ENCODE measurements at regions not wholly inside any gene's neighbourhood (a gene's known extent, or its start where the extent isn't known, plus 50 kb on each side); places are given as distances from the start of the nearest gene placed in this dataset.

DNA sequence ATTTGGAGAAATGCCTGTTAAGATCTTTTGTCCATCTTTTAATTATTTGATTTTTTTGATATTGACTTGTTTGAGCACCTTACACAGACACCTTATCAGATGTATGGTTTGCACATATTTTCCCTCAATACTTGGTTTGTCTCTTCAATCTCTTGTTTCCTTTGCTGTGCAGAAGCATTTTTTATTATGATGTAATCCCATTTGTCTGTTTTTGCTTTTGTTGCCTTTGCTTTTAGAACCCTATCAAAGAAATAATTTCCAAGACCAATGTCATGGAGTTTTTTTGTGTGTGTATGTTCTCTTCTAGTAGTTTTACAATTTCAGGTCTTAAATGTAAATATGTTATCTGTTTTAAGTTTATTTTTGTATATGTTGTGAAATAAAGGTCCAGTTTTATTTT, 73.9 kb downstream of the HTR1B start:
- H3K9me3 ChIP-seq = no peaks in the 10 kb centered on the region
- H3K36me3 ChIP-seq (ENCODE audit: control insufficient read depth, insufficient read depth, low read length) = no peaks in the 10 kb centered on the region
- peaks cover 12% of the 10 kb centered on the region for H3K9me3 Mint-ChIP-seq (ENCODE audit: unreplicated experiment)
- DNase-seq = no peak
- H3K4me3 ChIP-seq (ENCODE audit: low read depth, low read length) = no peak overlapping the region
- H3K27me3 Mint-ChIP-seq (ENCODE audit: insufficient read depth, unreplicated experiment) = no peaks in the 10 kb centered on the region
- no peak for TF ChIP-seq CTCF (IDR thresholded peaks at IDR 0.05; ENCODE audit: insufficient read depth in 1 of 2, low read depth in 1 of 2, low read length in 1 of 2, severe bottlenecking in 1 of 2, unreplicated experiment in 1 of 2)
- H3K27me3 ChIP-seq (replicated peaks; ENCODE audit: control insufficient read depth, insufficient read depth, low read length) = no peaks in the 10 kb centered on the region
- H3K36me3 Mint-ChIP-seq (ENCODE audit: insufficient read depth, unreplicated experiment) = no peaks in the 10 kb centered on the region
- H3K4me3 Mint-ChIP-seq (ENCODE audit: unreplicated experiment) = no peak overlapping the region
- ChIA-PET CTCF (no interaction called here), POLR2A (no interaction called here)
- no peak overlapping the region for H3K27ac Mint-ChIP-seq (ENCODE audit: unreplicated experiment)
- H3K4me1 Mint-ChIP-seq (ENCODE audit: low read depth, unreplicated experiment) = no peaks in the 10 kb centered on the region
- no TSS peak for BruUV-seq (replicated peaks)
- intact Hi-C loops (cut with micrococcal nuclease; ENCODE audit: unreplicated experiment) = no loop called here
- no peaks in the 10 kb centered on the region for H3K4me1 ChIP-seq

- no peaks in the 10 kb centered on the region for H3K27me3 Mint-ChIP-seq (ENCODE audit: insufficient read depth, unreplicated experiment)
- H3K9me3 ChIP-seq = peaks cover 8% of the 10 kb centered on the region; the same call in 1 of the 2 replicates
- no peaks in the 10 kb centered on the region for H3K27me3 ChIP-seq (replicated peaks; ENCODE audit: control insufficient read depth, insufficient read depth, low read length)
- DNase-seq = peak; percentile 74 to 81
- TF ChIP-seq CTCF (IDR thresholded peaks at IDR 0.05; ENCODE audit: insufficient read depth in 1 of 2, low read depth in 1 of 2, low read length in 1 of 2, severe bottlenecking in 1 of 2, unreplicated experiment in 1 of 2) = no peak
- H3K9me3 Mint-ChIP-seq (ENCODE audit: unreplicated experiment) = peaks cover 46% of the 10 kb centered on the region
- H3K27ac Mint-ChIP-seq (ENCODE audit: unreplicated experiment) = peak overlapping the region; percentile 53
- ChIA-PET POLR2A (no interaction called here), CTCF (no interaction called here)
- intact Hi-C loops (cut with micrococcal nuclease; ENCODE audit: unreplicated experiment) = loop anchor here (1.0 to 2.0 kb wide), 2 partner anchors 20 to 90 kb away; no protein-coding TSS in a partner anchor
- H3K36me3 ChIP-seq (ENCODE audit: control insufficient read depth, insufficient read depth, low read length) = no peaks in the 10 kb centered on the region
- H3K4me1 ChIP-seq = peaks cover 15% of the 10 kb centered on the region
- no peak overlapping the region for H3K4me3 ChIP-seq (ENCODE audit: low read depth, low read length)
- no TSS peak for BruUV-seq (replicated peaks)
- H3K4me3 Mint-ChIP-seq (ENCODE audit: unreplicated experiment) = no peak overlapping the region
- peaks cover 6% of the 10 kb centered on the region for H3K36me3 Mint-ChIP-seq (ENCODE audit: insufficient read depth, unreplicated experiment)
- peaks cover 19% of the 10 kb centered on the region for H3K4me1 Mint-ChIP-seq (ENCODE audit: low read depth, unreplicated experiment)
These were observed 80.3 kb downstream of the HTR1B start for GRCh38 chr6:77383026-77383425.

- ChIA-PET POLR2A (no interaction called here), CTCF (no interaction called here)
- H3K9me3 ChIP-seq = no peaks in the 10 kb centered on the region
- no peak for DNase-seq
- peaks cover 13% of the 10 kb centered on the region; the same call in 1 of the 2 replicates for H3K4me1 ChIP-seq
- no peak for TF ChIP-seq CTCF (IDR thresholded peaks at IDR 0.05; ENCODE audit: insufficient read depth in 1 of 2, low read depth in 1 of 2, low read length in 1 of 2, severe bottlenecking in 1 of 2, unreplicated experiment in 1 of 2)
- H3K27me3 Mint-ChIP-seq (ENCODE audit: insufficient read depth, unreplicated experiment) = no peaks in the 10 kb centered on the region
- H3K4me1 Mint-ChIP-seq (ENCODE audit: low read depth, unreplicated experiment) = peaks cover 20% of the 10 kb centered on the region
- H3K36me3 Mint-ChIP-seq (ENCODE audit: insufficient read depth, unreplicated experiment) = no peaks in the 10 kb centered on the region
- H3K9me3 Mint-ChIP-seq (ENCODE audit: unreplicated experiment) = peaks cover 3% of the 10 kb centered on the region
- no TSS peak for BruUV-seq (replicated peaks)
- intact Hi-C loops (cut with micrococcal nuclease; ENCODE audit: unreplicated experiment) = no loop called here
- no peaks in the 10 kb centered on the region for H3K36me3 ChIP-seq (ENCODE audit: control insufficient read depth, insufficient read depth, low read length)
- no peak overlapping the region for H3K4me3 Mint-ChIP-seq (ENCODE audit: unreplicated experiment)
- H3K27ac Mint-ChIP-seq (ENCODE audit: unreplicated experiment) = no peak overlapping the region
- H3K4me3 ChIP-seq (ENCODE audit: low read depth, low read length) = no peak overlapping the region
- H3K27me3 ChIP-seq (replicated peaks; ENCODE audit: control insufficient read depth, insufficient read depth, low read length) = no peaks in the 10 kb centered on the region
These were observed 89.3 kb downstream of the HTR1B start for GRCh38 chr6:77373955-77374354.
